Neural cell (in vitro differentiated cells): ENCODE measurements at regions not wholly inside any gene's neighbourhood (a gene's known extent, or its start where the extent isn't known, plus 50 kb on each side); places are given as distances from the start of the nearest gene placed in this dataset.

ENCODE experiments used
- H2AFZ ChIP-seq: fragments of 200-600, 300-800 bp; sonication (generic), shearing (Covaris generic); 2 replicates; pipeline ENCODE4 v1.6.0; 2014; ENCODE audit warnings: low read depth, mild to moderate bottlenecking, antibody characterized with exemption, low read length, moderate library complexity
- H3F3A ChIP-seq: fragments of 200-600 bp; shearing (Covaris generic); 2 replicates; pipeline ENCODE4 v1.6.1; 2016; ENCODE audit warnings: mild to moderate bottlenecking, moderate library complexity, mixed read lengths, antibody characterized with exemption, low read length; ENCODE audit not compliant: insufficient read depth, poor library complexity, severe bottlenecking
- H3K27ac ChIP-seq: fragments of 200-600, 300-800 bp; sonication (generic), shearing (Covaris generic); 2 replicates; pipeline ENCODE4 v1.5.1; 2014; ENCODE audit warnings: mild to moderate bottlenecking, low read length, moderate library complexity
- H3K27me3 ChIP-seq: fragments of 300-800, 200-600 bp; sonication (generic), shearing (Covaris generic); 2 replicates; pipeline ENCODE4 v1.6.0; 2014; ENCODE audit warnings: mild to moderate bottlenecking, low read depth, low read length, moderate library complexity; ENCODE audit not compliant: insufficient read depth
- H3K36me3 ChIP-seq: fragments of 300-800, 200-600 bp; sonication (generic), shearing (Covaris generic); 2 replicates; pipeline ENCODE4 v1.5.1; 2014; ENCODE audit warnings: mild to moderate bottlenecking, antibody characterized with exemption, low read length, moderate library complexity; ENCODE audit not compliant: insufficient read depth
- H3K4me2 ChIP-seq: fragments of 300-800, 200-600 bp; sonication (generic), shearing (Covaris generic); 2 replicates; pipeline ENCODE4 v1.6.0; 2014; ENCODE audit warnings: mild to moderate bottlenecking, low read length
- H3K4me3 ChIP-seq: fragments of 300-800, 200-600 bp; sonication (generic), shearing (Covaris generic); 2 replicates; pipeline ENCODE4 v1.5.1; 2014; ENCODE audit warnings: mild to moderate bottlenecking, low read length, moderate library complexity
- H3K79me2 ChIP-seq: fragments of 200-600 bp; shearing (Covaris generic); replicated peaks from 2 replicates; pipeline ENCODE4 v1.6.0; 2014; ENCODE audit warnings: mild to moderate bottlenecking, low read length, moderate library complexity; ENCODE audit not compliant: insufficient read depth
- H3K9ac ChIP-seq: fragments of 300-800, 200-600 bp; sonication (generic), shearing (Covaris generic); 2 replicates; pipeline ENCODE4 v1.6.1; 2016; ENCODE audit warnings: mild to moderate bottlenecking, low read length, mixed read lengths
- H3K9me2 ChIP-seq: fragments of 200-600 bp; shearing (Covaris generic); 2 replicates; pipeline ENCODE4 v1.6.1; 2016; ENCODE audit warnings: mild to moderate bottlenecking, low read length, mixed read lengths; ENCODE audit not compliant: insufficient read depth
- H3K9me3 ChIP-seq: fragments of 200-600, 300-800 bp; sonication (generic), shearing (Covaris generic); 2 replicates; pipeline ENCODE4 v1.6.1; 2016; ENCODE audit warnings: mild to moderate bottlenecking, mixed run types, low read length, moderate library complexity, mixed read lengths
- H4K20me1 ChIP-seq: fragments of 200-600 bp; shearing (Covaris generic); 2 replicates; pipeline ENCODE4 v1.6.1; 2016; ENCODE audit warnings: mild to moderate bottlenecking, mixed run types; ENCODE audit not compliant: insufficient read depth
- EP300 ChIP-seq: fragments of 450-650 bp; conservative IDR thresholded peaks from 2 replicates; pipeline ENCODE4 v1.6.1; 2014; ENCODE audit warnings: antibody characterized with exemption, mild to moderate bottlenecking, moderate library complexity; ENCODE audit not compliant: poor library complexity, severe bottlenecking
- EZH2 ChIP-seq: fragments of 200-600, 300-800 bp; shearing (Covaris generic), sonication (generic); IDR thresholded peaks from 2 replicates; pipeline ENCODE4 v1.6.1; 2014; ENCODE audit warnings: antibody characterized with exemption, low read length, borderline replicate concordance, mild to moderate bottlenecking; ENCODE audit not compliant: insufficient read depth, poor library complexity, severe bottlenecking
- MXI1 ChIP-seq: fragments of 450-650 bp; conservative IDR thresholded peaks from 2 replicates; pipeline ENCODE4 v1.6.1; 2014; ENCODE audit warnings: antibody characterized with exemption, mild to moderate bottlenecking; ENCODE audit not compliant: poor library complexity, severe bottlenecking
- POLR2AphosphoS5 ChIP-seq: IDR thresholded peaks from 2 replicates; pipeline ENCODE4 v1.6.1; 2012
- RAD21 ChIP-seq: fragments of 450-650 bp; conservative IDR thresholded peaks from 2 replicates; pipeline ENCODE4 v1.6.1; 2014; ENCODE audit warnings: antibody characterized with exemption, mild to moderate bottlenecking, moderate library complexity
- SMC3 ChIP-seq: fragments of 450-650 bp; conservative IDR thresholded peaks from 2 replicates; pipeline ENCODE4 v1.6.1; 2014; ENCODE audit warnings: antibody characterized with exemption, mild to moderate bottlenecking, moderate library complexity; ENCODE audit not compliant: poor library complexity
- TAF1 ChIP-seq: IDR thresholded peaks from 2 replicates; pipeline ENCODE4 v1.6.1; 2012; ENCODE audit warnings: low read depth
- TF ChIP-seq, protein P1 (sequence below): fragments of 450-650 bp; IDR thresholded peaks from 2 replicates; pipeline ENCODE4 v1.5.1; 2014; ENCODE audit warnings: antibody characterized with exemption, mild to moderate bottlenecking, moderate library complexity; ENCODE audit not compliant: poor library complexity, severe bottlenecking
- TF ChIP-seq, protein P2 (sequence below): IDR thresholded peaks from 2 replicates; pipeline ENCODE4 v1.6.1; 2012; ENCODE audit warnings: borderline replicate concordance

- no peaks in the 10 kb centered on the region for H3K79me2 ChIP-seq
- H3K4me2 ChIP-seq, result no peak overlapping the region
- H3K9me2 ChIP-seq, result no peaks in the 10 kb centered on the region
- TF ChIP-seq POLR2AphosphoS5 (no peak), RAD21 (no peak), MXI1 (no peak), TAF1 (no peak), EP300 (no peak), SMC3 (no peak), EZH2 (no peak)
- TF ChIP-seq, protein P1, sequence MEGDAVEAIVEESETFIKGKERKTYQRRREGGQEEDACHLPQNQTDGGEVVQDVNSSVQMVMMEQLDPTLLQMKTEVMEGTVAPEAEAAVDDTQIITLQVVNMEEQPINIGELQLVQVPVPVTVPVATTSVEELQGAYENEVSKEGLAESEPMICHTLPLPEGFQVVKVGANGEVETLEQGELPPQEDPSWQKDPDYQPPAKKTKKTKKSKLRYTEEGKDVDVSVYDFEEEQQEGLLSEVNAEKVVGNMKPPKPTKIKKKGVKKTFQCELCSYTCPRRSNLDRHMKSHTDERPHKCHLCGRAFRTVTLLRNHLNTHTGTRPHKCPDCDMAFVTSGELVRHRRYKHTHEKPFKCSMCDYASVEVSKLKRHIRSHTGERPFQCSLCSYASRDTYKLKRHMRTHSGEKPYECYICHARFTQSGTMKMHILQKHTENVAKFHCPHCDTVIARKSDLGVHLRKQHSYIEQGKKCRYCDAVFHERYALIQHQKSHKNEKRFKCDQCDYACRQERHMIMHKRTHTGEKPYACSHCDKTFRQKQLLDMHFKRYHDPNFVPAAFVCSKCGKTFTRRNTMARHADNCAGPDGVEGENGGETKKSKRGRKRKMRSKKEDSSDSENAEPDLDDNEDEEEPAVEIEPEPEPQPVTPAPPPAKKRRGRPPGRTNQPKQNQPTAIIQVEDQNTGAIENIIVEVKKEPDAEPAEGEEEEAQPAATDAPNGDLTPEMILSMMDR, result no peak
- TF ChIP-seq, protein P2, sequence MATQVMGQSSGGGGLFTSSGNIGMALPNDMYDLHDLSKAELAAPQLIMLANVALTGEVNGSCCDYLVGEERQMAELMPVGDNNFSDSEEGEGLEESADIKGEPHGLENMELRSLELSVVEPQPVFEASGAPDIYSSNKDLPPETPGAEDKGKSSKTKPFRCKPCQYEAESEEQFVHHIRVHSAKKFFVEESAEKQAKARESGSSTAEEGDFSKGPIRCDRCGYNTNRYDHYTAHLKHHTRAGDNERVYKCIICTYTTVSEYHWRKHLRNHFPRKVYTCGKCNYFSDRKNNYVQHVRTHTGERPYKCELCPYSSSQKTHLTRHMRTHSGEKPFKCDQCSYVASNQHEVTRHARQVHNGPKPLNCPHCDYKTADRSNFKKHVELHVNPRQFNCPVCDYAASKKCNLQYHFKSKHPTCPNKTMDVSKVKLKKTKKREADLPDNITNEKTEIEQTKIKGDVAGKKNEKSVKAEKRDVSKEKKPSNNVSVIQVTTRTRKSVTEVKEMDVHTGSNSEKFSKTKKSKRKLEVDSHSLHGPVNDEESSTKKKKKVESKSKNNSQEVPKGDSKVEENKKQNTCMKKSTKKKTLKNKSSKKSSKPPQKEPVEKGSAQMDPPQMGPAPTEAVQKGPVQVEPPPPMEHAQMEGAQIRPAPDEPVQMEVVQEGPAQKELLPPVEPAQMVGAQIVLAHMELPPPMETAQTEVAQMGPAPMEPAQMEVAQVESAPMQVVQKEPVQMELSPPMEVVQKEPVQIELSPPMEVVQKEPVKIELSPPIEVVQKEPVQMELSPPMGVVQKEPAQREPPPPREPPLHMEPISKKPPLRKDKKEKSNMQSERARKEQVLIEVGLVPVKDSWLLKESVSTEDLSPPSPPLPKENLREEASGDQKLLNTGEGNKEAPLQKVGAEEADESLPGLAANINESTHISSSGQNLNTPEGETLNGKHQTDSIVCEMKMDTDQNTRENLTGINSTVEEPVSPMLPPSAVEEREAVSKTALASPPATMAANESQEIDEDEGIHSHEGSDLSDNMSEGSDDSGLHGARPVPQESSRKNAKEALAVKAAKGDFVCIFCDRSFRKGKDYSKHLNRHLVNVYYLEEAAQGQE, result no peak
- H3F3A ChIP-seq, result no peaks in the 10 kb centered on the region
- no peak overlapping the region for H3K9ac ChIP-seq
- H3K4me3 ChIP-seq, result no peak overlapping the region
- H2AFZ ChIP-seq, result no peak overlapping the region
- no peaks in the 10 kb centered on the region for H4K20me1 ChIP-seq
- H3K27me3 ChIP-seq, result no peaks in the 10 kb centered on the region
- H3K27ac ChIP-seq, result no peak overlapping the region
- peaks cover 11% of the 10 kb centered on the region for H3K9me3 ChIP-seq
- no peaks in the 10 kb centered on the region for H3K36me3 ChIP-seq
Observed at GRCh38 chr2:143870696-143871095, 649.2 kb downstream of the ZEB2 start.

GRCh38 chr2:143856978-143857377, 662.9 kb downstream of the ZEB2 start:
- no peaks in the 10 kb centered on the region for H3K79me2 ChIP-seq
- H4K20me1 ChIP-seq, result no peaks in the 10 kb centered on the region
- no peak overlapping the region for H3K9ac ChIP-seq
- no peak overlapping the region for H3K4me2 ChIP-seq
- H3K4me3 ChIP-seq, result no peak overlapping the region
- no peak overlapping the region for H3K27ac ChIP-seq
- no peaks in the 10 kb centered on the region for H3K9me2 ChIP-seq
- H3K9me3 ChIP-seq, result no peaks in the 10 kb centered on the region
- no peaks in the 10 kb centered on the region for H3K27me3 ChIP-seq
- H3F3A ChIP-seq, result no peaks in the 10 kb centered on the region
- H3K36me3 ChIP-seq, result no peaks in the 10 kb centered on the region
- H2AFZ ChIP-seq, result no peak overlapping the region
- TF ChIP-seq SMC3 (no peak), RAD21 (no peak), EP300 (no peak), EZH2 (no peak), MXI1 (no peak), TAF1 (no peak), POLR2AphosphoS5 (no peak)
- TF ChIP-seq, protein P1, result no peak
- TF ChIP-seq, protein P2, result no peak
